ENCODE measurements at regions not wholly inside any gene's neighbourhood (a gene's known extent, or its start where the extent isn't known, plus 50 kb on each side); places are given as distances from the start of the nearest gene placed in this dataset.

DNA sequence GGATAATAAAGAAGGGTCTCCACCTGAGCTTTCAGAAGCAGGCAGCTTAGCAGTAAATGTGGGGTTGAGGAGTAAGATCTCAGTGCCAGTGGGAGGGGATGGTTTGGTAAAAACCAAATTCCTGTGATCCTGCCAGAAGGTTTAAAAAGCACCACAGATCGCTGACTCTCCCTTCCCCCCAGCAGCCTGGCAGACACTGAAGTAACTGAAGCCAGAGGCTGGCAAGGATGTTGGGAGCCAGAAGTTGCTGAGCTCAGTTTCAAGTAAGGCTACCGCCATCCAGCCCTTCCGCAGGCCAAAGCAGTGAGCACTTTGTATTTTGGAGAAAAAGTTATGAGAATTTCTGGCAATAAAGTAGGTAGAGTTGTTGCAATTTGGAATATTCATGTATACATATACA is 246.4 kb downstream of the ZNF621 start:
- Histone ChIP-seq H3K27ac (peak overlapping the region in 3 of 4 donors; percentile 6 to 52 (median 45)), H3K36me3 (no peaks in the 10 kb centered on the region), H3K27me3 (no peaks in the 10 kb centered on the region), H3K9me3 (no peaks in the 10 kb centered on the region), H3K4me1 (peaks cover 0 to 34% (median 0%) of the 10 kb centered on the region in 3 donors), H3K4me3 (no peak overlapping the region)
- WGBS, 2 donors: 35 to 63% methylated on average over 3 of the region's 3 CpGs
- no peak for DNase-seq
- no peak for TF ChIP-seq POLR2A (IDR thresholded peaks at IDR 0.05)
- TF ChIP-seq, protein P1, sequence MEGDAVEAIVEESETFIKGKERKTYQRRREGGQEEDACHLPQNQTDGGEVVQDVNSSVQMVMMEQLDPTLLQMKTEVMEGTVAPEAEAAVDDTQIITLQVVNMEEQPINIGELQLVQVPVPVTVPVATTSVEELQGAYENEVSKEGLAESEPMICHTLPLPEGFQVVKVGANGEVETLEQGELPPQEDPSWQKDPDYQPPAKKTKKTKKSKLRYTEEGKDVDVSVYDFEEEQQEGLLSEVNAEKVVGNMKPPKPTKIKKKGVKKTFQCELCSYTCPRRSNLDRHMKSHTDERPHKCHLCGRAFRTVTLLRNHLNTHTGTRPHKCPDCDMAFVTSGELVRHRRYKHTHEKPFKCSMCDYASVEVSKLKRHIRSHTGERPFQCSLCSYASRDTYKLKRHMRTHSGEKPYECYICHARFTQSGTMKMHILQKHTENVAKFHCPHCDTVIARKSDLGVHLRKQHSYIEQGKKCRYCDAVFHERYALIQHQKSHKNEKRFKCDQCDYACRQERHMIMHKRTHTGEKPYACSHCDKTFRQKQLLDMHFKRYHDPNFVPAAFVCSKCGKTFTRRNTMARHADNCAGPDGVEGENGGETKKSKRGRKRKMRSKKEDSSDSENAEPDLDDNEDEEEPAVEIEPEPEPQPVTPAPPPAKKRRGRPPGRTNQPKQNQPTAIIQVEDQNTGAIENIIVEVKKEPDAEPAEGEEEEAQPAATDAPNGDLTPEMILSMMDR (IDR thresholded peaks at IDR 0.05): no peak
- intact Hi-C loops (cut with DNase I): no loop called here

DNA sequence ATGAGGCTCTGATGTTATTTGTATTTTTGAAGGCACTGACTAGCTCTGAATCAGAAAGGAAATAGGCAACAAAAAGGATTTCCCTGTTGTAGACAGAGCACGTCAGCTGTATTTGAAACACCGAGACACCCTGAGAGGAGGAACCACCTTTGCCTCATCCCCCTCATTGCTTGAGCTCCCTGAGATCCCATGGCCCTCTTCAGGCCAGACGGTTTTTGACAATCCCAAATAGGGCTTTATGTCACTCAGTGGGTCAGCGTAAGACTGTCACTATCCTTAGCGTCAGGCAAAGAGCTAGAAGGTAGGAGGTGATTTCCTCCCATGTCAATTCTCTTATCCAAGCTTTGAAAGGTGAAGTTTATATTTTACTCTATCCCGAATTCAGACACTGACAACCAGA is 254.3 kb downstream of the ZNF621 start:
- intact Hi-C loops (cut with DNase I): no loop called here
- no peak for DNase-seq
- H3K9me3 ChIP-seq: no peaks in the 10 kb centered on the region
- H3K36me3 ChIP-seq: no peaks in the 10 kb centered on the region
- no peak overlapping the region for H3K4me3 ChIP-seq
- TF ChIP-seq POLR2A (IDR thresholded peaks at IDR 0.05): no peak
- TF ChIP-seq, protein P1 (IDR thresholded peaks at IDR 0.05): no peak
- WGBS, 2 donors: 83 to 89% methylated on average over 6 of the region's 6 CpGs
- H3K27me3 ChIP-seq: no peaks in the 10 kb centered on the region
- no peak overlapping the region for H3K27ac ChIP-seq
- peaks cover 9 to 28% (median 16%) of the 10 kb centered on the region in 3 donors for H3K4me1 ChIP-seq

DNA sequence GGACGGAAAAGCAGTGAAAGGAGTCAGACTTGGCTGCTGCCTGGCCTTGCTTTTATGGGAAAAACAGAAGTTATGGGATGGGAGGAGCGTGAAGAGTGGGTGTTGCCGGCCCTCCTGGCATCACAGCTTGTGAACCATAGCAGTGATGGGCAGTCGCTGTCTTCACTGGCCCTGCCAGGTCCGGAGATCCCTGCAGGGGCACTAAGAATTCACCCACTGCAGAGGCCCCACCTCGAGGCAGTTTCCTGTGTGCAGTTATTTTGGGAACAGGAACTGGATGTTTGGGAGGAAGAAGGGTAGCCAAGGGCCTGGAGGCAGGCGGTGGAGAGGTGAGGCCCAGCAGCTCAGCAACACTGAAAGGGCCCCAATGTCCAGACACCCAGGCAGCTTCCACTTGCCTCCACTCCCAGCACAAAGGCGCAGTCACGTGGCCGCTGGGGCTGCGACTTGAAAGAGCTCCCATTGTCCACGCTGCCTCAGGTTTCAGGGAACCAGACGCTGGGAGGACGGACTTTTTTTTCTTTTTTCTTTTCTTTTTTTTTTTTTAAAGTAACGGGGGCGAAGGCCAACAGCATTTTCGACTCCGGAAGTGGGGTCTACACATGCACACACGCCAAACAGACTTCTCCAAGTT is 255.6 kb downstream of the ZNF621 start:
- peak overlapping the region in 3 of 4 donors; percentile 20 to 46 (median 26) for H3K4me3 ChIP-seq
- intact Hi-C loops (cut with DNase I): no loop called here

DNA sequence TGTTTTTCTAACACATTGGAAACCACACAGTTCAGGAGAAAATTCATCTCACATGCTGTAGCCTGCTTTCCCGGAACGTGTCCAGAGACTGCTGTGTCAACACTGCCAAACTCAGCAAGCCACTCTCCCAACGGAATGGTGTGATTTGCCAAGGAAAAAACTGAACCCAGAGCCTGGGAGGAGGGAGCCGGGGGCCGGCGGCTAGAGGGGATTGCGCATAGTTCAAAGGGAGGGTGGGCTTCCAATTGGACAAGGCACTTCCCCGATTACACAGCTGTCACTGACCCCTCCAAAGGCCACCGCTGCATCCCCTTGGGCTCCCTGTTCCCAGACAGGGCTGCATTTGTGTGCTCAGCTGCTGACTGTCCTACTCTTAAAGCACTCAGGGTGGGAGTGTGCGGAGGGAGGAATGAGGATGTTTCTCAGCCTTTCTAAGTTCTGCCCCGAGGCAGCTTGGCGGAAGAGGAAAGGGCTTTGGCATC is 256.2 kb downstream of the ZNF621 start:
- TF ChIP-seq, protein P1 (IDR thresholded peaks at IDR 0.05): no peak
- Histone ChIP-seq H3K4me1 (peaks cover 9 to 28% (median 16%) of the 10 kb centered on the region in 3 donors), H3K4me3 (peak overlapping the region in 3 of 4 donors; percentile 20 to 46 (median 26)), H3K9me3 (no peaks in the 10 kb centered on the region), H3K27me3 (no peaks in the 10 kb centered on the region), H3K27ac (peak overlapping the region; percentile 72 to 83 (median 80)), H3K36me3 (no peaks in the 10 kb centered on the region)
- WGBS, 2 donors: 22 to 38% methylated on average over 8 to 12 of the region's 12 CpGs
- DNase-seq: no peak
- intact Hi-C loops (cut with DNase I): no loop called here

More for the DNA sequence above, 255.6 kb downstream of the ZNF621 start:
- TF ChIP-seq, protein P1 (IDR thresholded peaks at IDR 0.05): peak in 2 of 6 experiments; percentile 9 to 24
- no peak for TF ChIP-seq POLR2A (IDR thresholded peaks at IDR 0.05)
- Histone ChIP-seq H3K4me1 (peaks cover 9 to 28% (median 16%) of the 10 kb centered on the region in 3 donors), H3K9me3 (no peaks in the 10 kb centered on the region), H3K27ac (peak overlapping the region; percentile 72 to 83 (median 80)), H3K27me3 (no peaks in the 10 kb centered on the region), H3K36me3 (no peaks in the 10 kb centered on the region)
- WGBS, 2 donors: 14 to 15% methylated on average over 17 to 19 of the region's 19 CpGs
- DNase-seq: no peak

DNA sequence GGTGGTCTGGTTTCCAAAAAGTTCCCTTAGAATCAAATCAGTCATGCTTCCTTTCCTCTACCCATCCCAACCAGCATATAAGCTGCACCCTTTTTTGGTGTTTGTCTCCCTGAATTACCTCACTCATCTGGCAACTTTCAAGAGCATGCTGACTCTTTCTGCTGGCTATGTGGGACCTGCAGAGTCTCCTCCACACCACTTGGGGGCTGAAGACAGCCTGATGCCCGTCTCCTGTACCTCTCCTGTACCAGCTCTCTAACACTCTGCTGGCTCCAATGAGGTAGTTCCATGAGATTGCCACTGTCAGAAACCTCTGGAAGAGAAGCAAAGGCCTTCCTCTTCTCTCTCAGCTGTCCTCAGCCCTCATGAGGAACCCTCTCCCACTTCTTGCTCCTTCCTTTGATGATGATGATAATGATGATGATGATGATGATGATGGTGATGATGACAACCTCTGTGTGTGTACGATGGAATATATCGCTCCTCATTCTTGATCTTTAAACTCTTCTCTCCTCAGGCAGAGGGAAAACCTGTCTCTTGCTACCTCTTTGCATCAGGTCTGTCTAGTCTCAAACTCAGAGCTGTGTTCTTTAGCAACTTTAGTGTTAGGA is 257.5 kb downstream of the ZNF621 start:
- DNase-seq: no peak
- H3K27ac ChIP-seq: no peak overlapping the region
- H3K36me3 ChIP-seq: no peaks in the 10 kb centered on the region
- WGBS, 2 donors: 90 to 93% methylated on average over 3 of the region's 3 CpGs
- peaks cover 9 to 28% (median 16%) of the 10 kb centered on the region in 3 donors for H3K4me1 ChIP-seq
- intact Hi-C loops (cut with DNase I): no loop called here
- H3K9me3 ChIP-seq: no peaks in the 10 kb centered on the region
- H3K4me3 ChIP-seq: no peak overlapping the region
- no peaks in the 10 kb centered on the region for H3K27me3 ChIP-seq
- TF ChIP-seq, protein P1 (IDR thresholded peaks at IDR 0.05): peak in 2 of 6 experiments; percentile 14 to 34
- no peak for TF ChIP-seq POLR2A (IDR thresholded peaks at IDR 0.05)

Data from esophagus squamous epithelium (tissue), 5 donors.